ENCODE measurements at regions not wholly inside any gene's neighbourhood (a gene's known extent, or its start where the extent isn't known, plus 50 kb on each side); places are given as distances from the start of the nearest gene placed in this dataset.

GRCh38 chr16:5756969-5757368 is 659.4 kb upstream of the EEF2KMT start:
- TF ChIP-seq CTCF (conservative IDR thresholded peaks at IDR 0.05 in 1 of 2, IDR thresholded peaks at IDR 0.05 in 1 of 2; ENCODE audit: low read depth in 1 of 2, low read length in 2 of 2): no peak
- TF ChIP-seq EZH2 (IDR thresholded peaks at IDR 0.05; ENCODE audit: low read length, missing control alignments): no peak

All from fibroblast of lung (primary cell).